GM23338 (cell line): ENCODE measurements at regions not wholly inside any gene's neighbourhood (a gene's known extent, or its start where the extent isn't known, plus 50 kb on each side); places are given as distances from the start of the nearest gene placed in this dataset.
"Not testable (repeated sequence)": the region's sequence is repeated elsewhere in the genome, so short reads cannot be mapped to it uniquely, and the experiment has no call there.

Source experiments
- CREB1 ChIP-seq: fragments of 250-450 bp; sonication (Bioruptor Pico); IDR thresholded peaks from 2 replicates; pipeline ENCODE4 v1.5.0; 2020; ENCODE audit warnings: low read depth, mild to moderate bottlenecking, moderate library complexity
- EZH2 ChIP-seq: fragments of 200-600 bp; sonication (generic); IDR thresholded peaks from one replicate; pipeline ENCODE4 v1.8.0; 2017; ENCODE audit warnings: antibody characterized with exemption, mild to moderate bottlenecking, low read depth; ENCODE audit not compliant: unreplicated experiment
- REST ChIP-seq: IDR thresholded peaks from one replicate; pipeline ENCODE4 v1.6.1; 2018; ENCODE audit warnings: antibody characterized with exemption; ENCODE audit not compliant: unreplicated experiment
- TF ChIP-seq, protein P1 (sequence below), 2 experiments: fragments of 200-600 bp in 1 of 2; sonication (generic) in 1 of 2; conservative IDR thresholded peaks; 2 replicates each; pipeline versions ENCODE4 v1.5.1 to v1.6.1; 2016 to 2017; ENCODE audit warnings: antibody characterized with exemption in 2 of 2, low read depth in 2 of 2, mild to moderate bottlenecking in 2 of 2, moderate library complexity in 1 of 2

DNA sequence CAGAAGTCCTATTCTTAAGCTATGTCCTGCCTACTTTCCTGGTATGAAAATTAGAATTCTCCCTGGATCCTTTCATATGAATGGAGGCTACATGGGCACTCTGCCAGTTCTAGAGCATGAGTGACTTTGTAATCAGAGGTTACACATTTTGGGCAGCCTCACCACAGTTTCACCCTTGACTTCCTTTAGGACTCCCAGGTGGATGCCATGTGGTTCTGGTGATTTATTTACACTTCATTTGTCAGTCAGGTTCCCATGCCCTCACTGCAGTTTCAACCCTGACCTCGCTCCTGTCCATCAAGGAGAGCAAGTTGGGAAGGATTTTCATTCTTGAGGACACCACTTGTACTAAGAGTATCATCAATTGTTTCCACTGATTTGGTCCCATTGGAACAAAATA is 344.4 kb upstream of the FRG2C start:
- TF ChIP-seq REST; CREB1 (CRISPR knock-in tag); EZH2: not testable (repeated sequence)
- TF ChIP-seq, protein P1, sequence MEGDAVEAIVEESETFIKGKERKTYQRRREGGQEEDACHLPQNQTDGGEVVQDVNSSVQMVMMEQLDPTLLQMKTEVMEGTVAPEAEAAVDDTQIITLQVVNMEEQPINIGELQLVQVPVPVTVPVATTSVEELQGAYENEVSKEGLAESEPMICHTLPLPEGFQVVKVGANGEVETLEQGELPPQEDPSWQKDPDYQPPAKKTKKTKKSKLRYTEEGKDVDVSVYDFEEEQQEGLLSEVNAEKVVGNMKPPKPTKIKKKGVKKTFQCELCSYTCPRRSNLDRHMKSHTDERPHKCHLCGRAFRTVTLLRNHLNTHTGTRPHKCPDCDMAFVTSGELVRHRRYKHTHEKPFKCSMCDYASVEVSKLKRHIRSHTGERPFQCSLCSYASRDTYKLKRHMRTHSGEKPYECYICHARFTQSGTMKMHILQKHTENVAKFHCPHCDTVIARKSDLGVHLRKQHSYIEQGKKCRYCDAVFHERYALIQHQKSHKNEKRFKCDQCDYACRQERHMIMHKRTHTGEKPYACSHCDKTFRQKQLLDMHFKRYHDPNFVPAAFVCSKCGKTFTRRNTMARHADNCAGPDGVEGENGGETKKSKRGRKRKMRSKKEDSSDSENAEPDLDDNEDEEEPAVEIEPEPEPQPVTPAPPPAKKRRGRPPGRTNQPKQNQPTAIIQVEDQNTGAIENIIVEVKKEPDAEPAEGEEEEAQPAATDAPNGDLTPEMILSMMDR (conservative IDR thresholded peaks at IDR 0.05; ENCODE audit: low read depth in 2 of 2): not testable (repeated sequence)
